Endothelial cell of umbilical vein (primary cell): ENCODE measurements at regions not wholly inside any gene's neighbourhood (a gene's known extent, or its start where the extent isn't known, plus 50 kb on each side); places are given as distances from the start of the nearest gene placed in this dataset.

Experiments
- BruUV-seq: library from RNA; stranded (reverse); fragments of 400-500 nt; replicated peaks from 2 replicates; lab custom pipeline; 2021; lab: Mats Ljungman, UMichigan
- CTCF ChIA-PET: fragments of 300-600, 350-600 bp; sonication (Branson Sonifier 250); formaldehyde crosslinking; loops from one replicate; lab custom pipeline; 2021; ENCODE audit warnings: antibody characterized with exemption, inconsistent platforms; lab: Charles Lee
- POLR2A ChIA-PET: fragments of 300-600, 350-600 bp; sonication (Branson Sonifier 250); formaldehyde crosslinking; loops from one replicate; lab custom pipeline; 2021; ENCODE audit warnings: antibody characterized with exemption, inconsistent platforms; lab: Charles Lee
- DNase-seq: peaks from one replicate; pipeline ENCODE4 v3.0.0-alpha.2; 2011; ENCODE audit warnings: low read depth, low spot score
- FAIRE-seq: peaks from 2 replicates; lab custom pipeline; 2011; peaks lifted over from hg19 to GRCh38; lab: Jason Lieb, UNC
- H2AFZ ChIP-seq: 2 replicates; pipeline ENCODE4 v1.6.0; 2012; ENCODE audit warnings: low read depth, low read length, control low read depth, inconsistent platforms
- H3K27ac ChIP-seq: 2 replicates; pipeline ENCODE4 v1.5.1; 2011; ENCODE audit warnings: low read depth, mild to moderate bottlenecking, control low read depth, low read length, moderate library complexity; ENCODE audit not compliant: insufficient read depth
- H3K27me3 ChIP-seq, 2 experiments: 2 replicates each; pipeline versions ENCODE4 v1.6.0 to v1.6.1; 2011; ENCODE audit warnings: low read length in 2 of 2, mixed read lengths in 1 of 2; ENCODE audit not compliant: control insufficient read depth in 2 of 2, insufficient read depth in 2 of 2
- H3K36me3 ChIP-seq, 2 experiments: 2 replicates in 1 of 2; 3 replicates in 1 of 2; pipeline ENCODE4 v1.5.1; 2011; ENCODE audit warnings: low read length in 2 of 2, mild to moderate bottlenecking in 1 of 2, moderate library complexity in 1 of 2; ENCODE audit not compliant: control insufficient read depth in 2 of 2, insufficient read depth in 2 of 2; ENCODE audit errors: extremely low read depth in 1 of 2
- H3K4me1 ChIP-seq: 3 replicates; pipeline ENCODE4 v1.5.1; 2011; ENCODE audit warnings: mild to moderate bottlenecking, low read length; ENCODE audit not compliant: control insufficient read depth, insufficient read depth; ENCODE audit errors: extremely low read depth
- H3K4me2 ChIP-seq: 2 replicates; pipeline ENCODE4 v1.6.1; 2011; ENCODE audit warnings: low read length, control low read depth, mixed read lengths; ENCODE audit not compliant: insufficient read depth
- H3K4me3 ChIP-seq, 3 experiments: fragments of 200-600 bp in 1 of 3; sonication (generic), shearing (Covaris generic) in 1 of 3; replicated peaks in 1 of 3; 2 replicates each; pipeline ENCODE4 v1.5.1; 2011 to 2016; ENCODE audit warnings: control low read depth in 3 of 3, low read length in 3 of 3, mild to moderate bottlenecking in 2 of 3, inconsistent platforms in 1 of 3, low read depth in 1 of 3, moderate library complexity in 1 of 3; ENCODE audit not compliant: insufficient read depth in 1 of 3
- H3K79me2 ChIP-seq: 2 replicates; pipeline ENCODE4 v1.6.0; 2012; ENCODE audit warnings: low read length, inconsistent platforms; ENCODE audit not compliant: control insufficient read depth, insufficient read depth
- H3K9ac ChIP-seq: replicated peaks from 2 replicates; pipeline ENCODE3; 2011; ENCODE audit warnings: low read length, control low read depth; ENCODE audit not compliant: insufficient read depth; ENCODE audit errors: extremely low read depth
- H3K9me1 ChIP-seq: replicated peaks from 3 replicates; pipeline ENCODE4 v1.6.0; 2011; ENCODE audit warnings: mild to moderate bottlenecking, low read length; ENCODE audit not compliant: control insufficient read depth, insufficient read depth; ENCODE audit errors: extremely low read depth
- H3K9me3 ChIP-seq: replicated peaks from 2 replicates; pipeline ENCODE4 v1.5.1; 2012; ENCODE audit warnings: low read length, inconsistent platforms; ENCODE audit not compliant: control insufficient read depth, insufficient read depth
- H4K20me1 ChIP-seq: replicated peaks from 2 replicates; pipeline ENCODE3; 2011; ENCODE audit warnings: mild to moderate bottlenecking, low read length; ENCODE audit not compliant: control insufficient read depth, insufficient read depth; ENCODE audit errors: extremely low read depth
- EZH2 ChIP-seq: IDR thresholded peaks from 2 replicates; pipeline ENCODE4 v1.6.1; 2012; ENCODE audit warnings: borderline replicate concordance, low read depth, mild to moderate bottlenecking, moderate library complexity, low read length, inconsistent platforms; ENCODE audit not compliant: severe bottlenecking
- FOS ChIP-seq: IDR thresholded peaks from 2 replicates; pipeline ENCODE4 v1.6.1; 2011; ENCODE audit warnings: mild to moderate bottlenecking, low read length, moderate library complexity, borderline replicate concordance; ENCODE audit not compliant: insufficient read depth
- GATA2 ChIP-seq: IDR thresholded peaks from 2 replicates; pipeline ENCODE4 v1.7.0; 2011; ENCODE audit warnings: low read depth, mild to moderate bottlenecking, moderate library complexity, mixed read lengths, low read length; ENCODE audit not compliant: insufficient read length, insufficient read depth
- JUN ChIP-seq: IDR thresholded peaks from 2 replicates; pipeline ENCODE4 v1.6.1; 2011; ENCODE audit warnings: borderline replicate concordance, low read depth; ENCODE audit not compliant: insufficient read length, insufficient read depth
- MYC ChIP-seq: IDR thresholded peaks from one replicate; pipeline ENCODE4 v1.6.1; 2011; ENCODE audit warnings: mild to moderate bottlenecking, low read depth, low read length
- POLR2A ChIP-seq: IDR thresholded peaks from 2 replicates; pipeline ENCODE4 v1.6.1; 2012; ENCODE audit warnings: low read depth, mild to moderate bottlenecking, control low read depth, low read length
- POLR2AphosphoS5 ChIP-seq: IDR thresholded peaks from 2 replicates; pipeline ENCODE4 v1.6.1; 2012; ENCODE audit warnings: low read depth, mild to moderate bottlenecking, control low read depth, low read length, moderate library complexity; ENCODE audit not compliant: insufficient read depth
- dilution Hi-C: fragments of 300-500 bp; cut with MboI; formaldehyde crosslinking; loops from one replicate; pipeline ENCODE4 v1.15.0; 2019; ENCODE audit warnings: low sequenced_read_pairs; ENCODE audit not compliant: extremely low pct_ligation_motif_present
- intact Hi-C: fragments of 100-400 bp; cut with micrococcal nuclease; formaldehyde crosslinking; loops from one replicate; pipeline ENCODE4 v1.10.0; 2022
- TF ChIP-seq, protein P1 (sequence below), 2 donors: IDR thresholded peaks; 1 replicate in 1 of 2; 2 replicates in 1 of 2; pipeline ENCODE4 v1.5.1; 2011; ENCODE audit warnings: low read length in 2 of 2, mild to moderate bottlenecking in 2 of 2, moderate library complexity in 2 of 2, control low read depth in 1 of 2, inconsistent platforms in 1 of 2, low read depth in 1 of 2; ENCODE audit not compliant: insufficient read depth in 1 of 2; ENCODE audit errors: extremely low read depth in 1 of 2
- TF ChIP-seq, protein P2 (sequence below): IDR thresholded peaks from 2 replicates; pipeline ENCODE4 v1.6.1; 2011; ENCODE audit not compliant: insufficient read depth, insufficient read length

DNA sequence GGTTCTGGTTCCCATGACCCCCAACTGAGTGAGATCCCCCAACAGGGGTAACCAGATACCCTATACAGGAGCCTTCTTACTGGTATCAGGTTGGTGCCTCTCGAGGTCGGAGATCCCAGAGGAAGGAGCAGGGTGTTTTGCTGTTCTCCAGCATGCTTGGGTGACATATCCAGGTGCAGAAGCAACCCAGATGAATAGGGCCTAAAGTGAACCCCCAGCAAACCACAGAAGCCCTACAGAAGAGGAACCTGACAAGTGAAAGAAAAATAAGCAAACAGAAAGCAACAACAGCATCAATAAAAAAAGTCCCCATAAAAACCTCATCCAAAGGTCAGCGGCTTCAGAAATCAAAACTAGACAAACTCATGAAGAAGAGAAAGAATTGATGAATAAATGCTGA, 633.4 kb upstream of the CXADR start:
- Histone ChIP-seq H3K4me1 (no peaks in the 10 kb centered on the region), H3K9me1 (no peaks in the 10 kb centered on the region), H3K27me3 (no peaks in the 10 kb centered on the region), H3K36me3 (no peaks in the 10 kb centered on the region), H3K4me2 (no peak overlapping the region), H2AFZ (no peak overlapping the region), H3K79me2 (no peaks in the 10 kb centered on the region), H4K20me1 (no peaks in the 10 kb centered on the region), H3K9ac (no peak overlapping the region), H3K9me3 (no peaks in the 10 kb centered on the region), H3K4me3 (no peak overlapping the region), H3K27ac (no peak overlapping the region)
- POLR2A ChIA-PET, result no interaction called here
- FAIRE-seq, result no peak
- TF ChIP-seq, protein P1, sequence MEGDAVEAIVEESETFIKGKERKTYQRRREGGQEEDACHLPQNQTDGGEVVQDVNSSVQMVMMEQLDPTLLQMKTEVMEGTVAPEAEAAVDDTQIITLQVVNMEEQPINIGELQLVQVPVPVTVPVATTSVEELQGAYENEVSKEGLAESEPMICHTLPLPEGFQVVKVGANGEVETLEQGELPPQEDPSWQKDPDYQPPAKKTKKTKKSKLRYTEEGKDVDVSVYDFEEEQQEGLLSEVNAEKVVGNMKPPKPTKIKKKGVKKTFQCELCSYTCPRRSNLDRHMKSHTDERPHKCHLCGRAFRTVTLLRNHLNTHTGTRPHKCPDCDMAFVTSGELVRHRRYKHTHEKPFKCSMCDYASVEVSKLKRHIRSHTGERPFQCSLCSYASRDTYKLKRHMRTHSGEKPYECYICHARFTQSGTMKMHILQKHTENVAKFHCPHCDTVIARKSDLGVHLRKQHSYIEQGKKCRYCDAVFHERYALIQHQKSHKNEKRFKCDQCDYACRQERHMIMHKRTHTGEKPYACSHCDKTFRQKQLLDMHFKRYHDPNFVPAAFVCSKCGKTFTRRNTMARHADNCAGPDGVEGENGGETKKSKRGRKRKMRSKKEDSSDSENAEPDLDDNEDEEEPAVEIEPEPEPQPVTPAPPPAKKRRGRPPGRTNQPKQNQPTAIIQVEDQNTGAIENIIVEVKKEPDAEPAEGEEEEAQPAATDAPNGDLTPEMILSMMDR (IDR thresholded peaks at IDR 0.05; ENCODE audit: extremely low read depth in 1 of 2, insufficient read depth in 1 of 2, low read depth in 1 of 2, low read length in 2 of 2), result no peak
- TF ChIP-seq MYC (no peak), FOS (no peak), JUN (no peak), POLR2A (no peak), GATA2 (no peak), EZH2 (no peak), POLR2AphosphoS5 (no peak)
- TF ChIP-seq, protein P2, sequence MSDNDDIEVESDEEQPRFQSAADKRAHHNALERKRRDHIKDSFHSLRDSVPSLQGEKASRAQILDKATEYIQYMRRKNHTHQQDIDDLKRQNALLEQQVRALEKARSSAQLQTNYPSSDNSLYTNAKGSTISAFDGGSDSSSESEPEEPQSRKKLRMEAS, result no peak
- DNase-seq, result no peak
- CTCF ChIA-PET, result interaction anchor here (0.6 to 1.1 kb wide), 2 partner anchors 11 to 193 kb away, joined by 4 read pairs; no protein-coding TSS in a partner anchor
- no TSS peak for BruUV-seq
- intact Hi-C loops (no loop called here), dilution Hi-C loops (no loop called here)
